WERI-Rb-1 (cell line): ENCODE measurements at regions not wholly inside any gene's neighbourhood (a gene's known extent, or its start where the extent isn't known, plus 50 kb on each side); places are given as distances from the start of the nearest gene placed in this dataset.

ENCODE experiments used
- DNase-seq: peaks from one replicate; pipeline ENCODE4 v3.0.0-alpha.2; 2020
- H3K27ac ChIP-seq: fragments of 250-450 bp; sonication (Bioruptor Pico); 2 replicates; pipeline ENCODE4 v1.5.1; 2020; ENCODE audit warnings: mild to moderate bottlenecking, moderate library complexity
- H3K27me3 ChIP-seq: fragments of 250-450 bp; sonication (Bioruptor Pico); 2 replicates; pipeline ENCODE4 v1.5.1; 2021; ENCODE audit warnings: mild to moderate bottlenecking, low read depth, moderate library complexity; ENCODE audit not compliant: insufficient read depth, severe bottlenecking
- H3K36me3 ChIP-seq: fragments of 250-450 bp; sonication (Bioruptor Pico); 2 replicates; pipeline ENCODE4 v1.5.1; 2020; ENCODE audit warnings: mild to moderate bottlenecking, moderate library complexity
- H3K4me3 ChIP-seq: 2 replicates; pipeline ENCODE4 v1.5.1; 2011; ENCODE audit warnings: low read depth, mild to moderate bottlenecking, control low read depth, low read length
- H3K9me3 ChIP-seq: fragments of 250-450 bp; sonication (Bioruptor Pico); 2 replicates; pipeline ENCODE4 v1.5.1; 2021; ENCODE audit warnings: mild to moderate bottlenecking, moderate library complexity; ENCODE audit not compliant: severe bottlenecking
- TF ChIP-seq, protein P1 (sequence below): IDR thresholded peaks from 2 replicates; pipeline ENCODE4 v1.5.1; 2011; ENCODE audit warnings: low read depth, mild to moderate bottlenecking, control low read depth, inconsistent platforms, low read length

GRCh38 chr6:22015216-22015615 lies 281.6 kb downstream of the PRL start:
- H3K9me3 ChIP-seq = no peaks in the 10 kb centered on the region
- no peaks in the 10 kb centered on the region for H3K27me3 ChIP-seq
- H3K36me3 ChIP-seq = no peaks in the 10 kb centered on the region
- no peak for DNase-seq
- no peak overlapping the region for H3K27ac ChIP-seq
- H3K4me3 ChIP-seq = no peak overlapping the region
- TF ChIP-seq, protein P1, sequence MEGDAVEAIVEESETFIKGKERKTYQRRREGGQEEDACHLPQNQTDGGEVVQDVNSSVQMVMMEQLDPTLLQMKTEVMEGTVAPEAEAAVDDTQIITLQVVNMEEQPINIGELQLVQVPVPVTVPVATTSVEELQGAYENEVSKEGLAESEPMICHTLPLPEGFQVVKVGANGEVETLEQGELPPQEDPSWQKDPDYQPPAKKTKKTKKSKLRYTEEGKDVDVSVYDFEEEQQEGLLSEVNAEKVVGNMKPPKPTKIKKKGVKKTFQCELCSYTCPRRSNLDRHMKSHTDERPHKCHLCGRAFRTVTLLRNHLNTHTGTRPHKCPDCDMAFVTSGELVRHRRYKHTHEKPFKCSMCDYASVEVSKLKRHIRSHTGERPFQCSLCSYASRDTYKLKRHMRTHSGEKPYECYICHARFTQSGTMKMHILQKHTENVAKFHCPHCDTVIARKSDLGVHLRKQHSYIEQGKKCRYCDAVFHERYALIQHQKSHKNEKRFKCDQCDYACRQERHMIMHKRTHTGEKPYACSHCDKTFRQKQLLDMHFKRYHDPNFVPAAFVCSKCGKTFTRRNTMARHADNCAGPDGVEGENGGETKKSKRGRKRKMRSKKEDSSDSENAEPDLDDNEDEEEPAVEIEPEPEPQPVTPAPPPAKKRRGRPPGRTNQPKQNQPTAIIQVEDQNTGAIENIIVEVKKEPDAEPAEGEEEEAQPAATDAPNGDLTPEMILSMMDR = no peak

GRCh38 chr6:22015944-22016343 lies 280.9 kb downstream of the PRL start:
- Histone ChIP-seq H3K9me3 (no peaks in the 10 kb centered on the region), H3K36me3 (no peaks in the 10 kb centered on the region), H3K4me3 (no peak overlapping the region), H3K27me3 (no peaks in the 10 kb centered on the region), H3K27ac (no peak overlapping the region)
- no peak for DNase-seq
- TF ChIP-seq, protein P1 = no peak

GRCh38 chr6:22017272-22017671 lies 279.6 kb downstream of the PRL start:
- H3K36me3 ChIP-seq = no peaks in the 10 kb centered on the region
- no peak overlapping the region for H3K27ac ChIP-seq
- no peaks in the 10 kb centered on the region for H3K27me3 ChIP-seq
- TF ChIP-seq, protein P1 = no peak
- no peak overlapping the region for H3K4me3 ChIP-seq
- peaks cover 7% of the 10 kb centered on the region for H3K9me3 ChIP-seq
- no peak for DNase-seq

DNA sequence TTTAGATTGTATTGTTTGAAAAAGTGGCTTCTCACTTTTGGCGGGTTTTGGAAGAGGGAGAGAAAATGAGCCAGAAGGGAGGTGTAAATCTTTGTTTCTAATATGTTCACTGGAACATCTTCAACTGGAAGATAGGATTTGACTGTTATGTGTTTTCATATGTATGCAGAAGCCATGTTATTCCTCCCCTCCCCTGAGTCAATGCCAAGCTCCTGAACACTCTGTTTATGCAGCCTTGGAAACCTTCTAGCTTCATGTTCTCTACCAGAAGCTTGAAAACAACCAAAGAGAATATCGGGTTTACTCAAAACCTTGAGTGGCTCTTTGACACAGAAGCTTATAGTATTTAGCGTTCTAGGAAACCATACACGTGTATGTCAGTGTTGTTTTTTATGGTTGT lies 279.1 kb downstream of the PRL start:
- no peak overlapping the region for H3K27ac ChIP-seq
- H3K27me3 ChIP-seq = no peaks in the 10 kb centered on the region
- TF ChIP-seq, protein P1 = no peak
- H3K9me3 ChIP-seq = peaks cover 10% of the 10 kb centered on the region
- no peak overlapping the region for H3K4me3 ChIP-seq
- no peaks in the 10 kb centered on the region for H3K36me3 ChIP-seq
- DNase-seq = no peak

DNA sequence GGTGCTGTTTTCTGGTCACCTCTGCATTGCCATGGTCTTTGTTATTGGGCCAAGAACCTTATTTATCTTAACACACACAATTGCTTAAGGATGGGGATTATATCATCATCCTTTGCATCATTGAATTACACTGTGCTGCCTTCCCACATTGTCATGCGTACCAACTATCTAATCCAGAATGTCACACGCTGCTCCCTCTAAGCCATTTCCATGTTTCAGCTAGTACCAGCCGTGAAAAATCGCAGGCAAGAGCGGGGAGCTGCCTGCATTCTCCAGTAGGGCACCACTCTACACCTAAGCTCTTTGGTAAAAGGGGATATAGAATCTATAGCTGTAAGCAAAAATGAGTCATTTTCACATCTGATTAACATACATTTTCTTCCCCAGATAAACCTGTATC lies 277.0 kb downstream of the PRL start:
- no peak for DNase-seq
- H3K36me3 ChIP-seq = no peaks in the 10 kb centered on the region
- peaks cover 10% of the 10 kb centered on the region for H3K9me3 ChIP-seq
- no peak overlapping the region for H3K27ac ChIP-seq
- TF ChIP-seq, protein P1 = no peak
- no peaks in the 10 kb centered on the region for H3K27me3 ChIP-seq
- no peak overlapping the region for H3K4me3 ChIP-seq

DNA sequence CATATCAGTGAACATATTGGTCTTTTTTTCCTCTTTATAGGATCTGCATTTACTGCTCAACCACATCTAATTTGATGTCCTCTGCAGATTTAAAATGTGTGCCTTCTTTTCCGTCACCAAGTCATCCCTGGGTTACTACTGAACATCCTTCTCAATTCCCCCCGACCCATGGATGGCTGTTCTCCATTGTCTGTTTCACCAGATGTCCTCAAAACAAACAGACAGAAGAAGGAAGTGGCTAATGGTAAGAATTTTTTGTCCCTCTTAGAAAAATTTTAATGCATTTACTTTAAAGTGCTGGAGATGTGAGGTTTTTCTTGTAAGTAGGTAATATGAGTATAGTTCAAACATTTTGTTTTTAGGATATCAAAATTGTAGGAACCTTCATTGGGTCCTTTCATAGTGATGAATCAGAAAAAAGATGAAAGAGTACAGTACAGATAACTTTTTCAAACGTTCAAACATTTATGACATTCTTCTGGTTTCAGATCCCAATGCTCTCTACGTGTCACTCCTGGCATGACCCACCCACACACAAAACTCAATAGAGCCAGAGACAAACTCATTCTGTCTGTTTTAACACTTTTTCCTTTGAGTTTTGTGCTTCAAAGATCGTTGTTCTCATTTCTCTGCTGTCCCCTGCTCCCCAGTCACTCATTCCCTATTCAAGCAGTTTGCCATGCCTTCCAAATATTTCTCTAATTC lies 276.4 kb downstream of the PRL start:
- no peaks in the 10 kb centered on the region for H3K27me3 ChIP-seq
- no peak overlapping the region for H3K27ac ChIP-seq
- H3K9me3 ChIP-seq = peaks cover 10% of the 10 kb centered on the region

More for the DNA sequence above, 276.4 kb downstream of the PRL start:
- no peak for DNase-seq
- Histone ChIP-seq H3K36me3 (no peaks in the 10 kb centered on the region), H3K4me3 (no peak overlapping the region)
- TF ChIP-seq, protein P1 = no peak
